Brain microvascular endothelial cell (primary cell): ENCODE measurements at regions not wholly inside any gene's neighbourhood (a gene's known extent, or its start where the extent isn't known, plus 50 kb on each side); places are given as distances from the start of the nearest gene placed in this dataset.

Experiments
- DNase-seq: peaks from one replicate; pipeline ENCODE4 v3.0.0-alpha.2; 2020
- H3K27ac ChIP-seq: fragments of 250-450 bp; sonication (Bioruptor Pico); 2 replicates; pipeline ENCODE4 v1.5.1; 2020; ENCODE audit warnings: mild to moderate bottlenecking, moderate library complexity
- H3K27me3 ChIP-seq: fragments of 250-450 bp; sonication (Bioruptor Pico); replicated peaks from 2 replicates; pipeline ENCODE4 v1.5.1; 2020; ENCODE audit warnings: mild to moderate bottlenecking
- H3K36me3 ChIP-seq: fragments of 250-450 bp; sonication (Bioruptor Pico); replicated peaks from 2 replicates; pipeline ENCODE4 v1.5.1; 2020; ENCODE audit warnings: mild to moderate bottlenecking
- H3K4me3 ChIP-seq: 2 replicates; pipeline ENCODE4 v1.5.1; 2011; ENCODE audit warnings: low read depth, mild to moderate bottlenecking, control low read depth, low read length, moderate library complexity
- in situ Hi-C: cut with HindIII; loops from 2 replicates; pipeline ENCODE4 v1.10.0; 2017; ENCODE audit warnings: low sequenced_read_pairs, low pct_ligation_motif_present
- TF ChIP-seq, protein P1 (sequence below): IDR thresholded peaks from 2 replicates; pipeline ENCODE4 v1.5.1; 2011; ENCODE audit warnings: low read depth, mild to moderate bottlenecking, moderate library complexity, low read length, control low read depth, inconsistent platforms; ENCODE audit errors: missing control alignments

DNA sequence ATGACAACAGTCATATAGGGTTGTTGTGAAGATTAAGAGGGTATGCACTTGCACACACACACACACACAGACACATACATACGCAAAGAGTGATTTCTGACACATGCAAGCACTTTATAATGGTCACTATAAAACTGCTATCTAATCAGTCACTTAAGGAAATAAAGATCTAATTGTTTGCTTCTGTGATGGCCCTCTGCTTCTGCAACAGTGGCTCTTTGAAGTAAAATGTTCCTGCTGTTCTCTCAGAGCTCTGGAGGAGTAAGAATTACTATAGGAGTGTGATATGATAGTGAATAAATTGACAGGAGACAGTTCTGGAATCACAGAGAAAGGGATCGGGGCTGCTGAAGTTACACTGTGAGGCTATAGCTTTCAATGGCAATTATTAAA is 494.5 kb upstream of the B3GALT2 start:
- DNase-seq: no peak
- Histone ChIP-seq H3K27me3 (no peaks in the 10 kb centered on the region), H3K27ac (no peak overlapping the region), H3K36me3 (no peaks in the 10 kb centered on the region), H3K4me3 (no peak overlapping the region)
- in situ Hi-C loops: no loop called here
- TF ChIP-seq, protein P1, sequence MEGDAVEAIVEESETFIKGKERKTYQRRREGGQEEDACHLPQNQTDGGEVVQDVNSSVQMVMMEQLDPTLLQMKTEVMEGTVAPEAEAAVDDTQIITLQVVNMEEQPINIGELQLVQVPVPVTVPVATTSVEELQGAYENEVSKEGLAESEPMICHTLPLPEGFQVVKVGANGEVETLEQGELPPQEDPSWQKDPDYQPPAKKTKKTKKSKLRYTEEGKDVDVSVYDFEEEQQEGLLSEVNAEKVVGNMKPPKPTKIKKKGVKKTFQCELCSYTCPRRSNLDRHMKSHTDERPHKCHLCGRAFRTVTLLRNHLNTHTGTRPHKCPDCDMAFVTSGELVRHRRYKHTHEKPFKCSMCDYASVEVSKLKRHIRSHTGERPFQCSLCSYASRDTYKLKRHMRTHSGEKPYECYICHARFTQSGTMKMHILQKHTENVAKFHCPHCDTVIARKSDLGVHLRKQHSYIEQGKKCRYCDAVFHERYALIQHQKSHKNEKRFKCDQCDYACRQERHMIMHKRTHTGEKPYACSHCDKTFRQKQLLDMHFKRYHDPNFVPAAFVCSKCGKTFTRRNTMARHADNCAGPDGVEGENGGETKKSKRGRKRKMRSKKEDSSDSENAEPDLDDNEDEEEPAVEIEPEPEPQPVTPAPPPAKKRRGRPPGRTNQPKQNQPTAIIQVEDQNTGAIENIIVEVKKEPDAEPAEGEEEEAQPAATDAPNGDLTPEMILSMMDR: no peak

DNA sequence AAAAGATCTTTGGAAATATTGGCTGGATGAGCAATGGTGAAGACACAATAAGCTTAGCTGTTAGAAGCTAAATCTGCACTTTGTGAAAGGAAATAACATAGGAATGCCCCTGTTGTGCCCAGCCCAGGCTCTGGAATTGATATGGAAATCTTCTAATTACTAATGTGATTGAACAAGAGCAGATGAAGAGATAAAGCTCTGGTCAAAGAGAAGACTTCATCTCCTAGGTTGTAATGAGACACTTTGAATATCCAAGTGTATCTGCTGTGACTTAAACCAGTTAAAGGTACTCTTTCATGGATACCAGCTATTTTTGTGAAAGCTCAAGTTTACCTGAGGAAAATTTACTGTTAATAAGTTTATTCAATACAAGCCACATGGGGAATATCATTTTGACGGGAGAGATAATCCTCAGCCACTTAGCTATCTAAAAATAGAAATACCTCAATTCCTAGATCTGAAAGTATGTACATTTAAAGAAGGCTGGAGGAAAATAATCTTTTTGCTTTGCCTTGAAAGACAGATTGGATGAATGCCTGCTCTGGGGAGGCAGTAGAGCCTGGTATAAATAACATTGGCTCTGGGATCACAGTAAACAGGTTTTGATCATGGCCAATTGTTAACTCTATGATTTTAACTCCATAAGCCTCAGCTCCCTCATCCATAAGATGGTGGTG is 494.0 kb upstream of the B3GALT2 start:
- Histone ChIP-seq H3K4me3 (no peak overlapping the region), H3K27me3 (no peaks in the 10 kb centered on the region), H3K27ac (no peak overlapping the region), H3K36me3 (no peaks in the 10 kb centered on the region)
- in situ Hi-C loops: no loop called here
- TF ChIP-seq, protein P1: no peak
- DNase-seq: no peak

- H3K27ac ChIP-seq: no peak overlapping the region
- no peak for DNase-seq
- in situ Hi-C loops: no loop called here
- H3K4me3 ChIP-seq: no peak overlapping the region
- TF ChIP-seq, protein P1: no peak
- H3K27me3 ChIP-seq: no peaks in the 10 kb centered on the region
- H3K36me3 ChIP-seq: no peaks in the 10 kb centered on the region
These were observed 491.5 kb upstream of the B3GALT2 start for GRCh38 chr1:193677874-193678273.

- TF ChIP-seq, protein P1: no peak
- in situ Hi-C loops: no loop called here
- Histone ChIP-seq H3K27me3 (no peaks in the 10 kb centered on the region), H3K4me3 (no peak overlapping the region), H3K36me3 (no peaks in the 10 kb centered on the region), H3K27ac (no peak overlapping the region)
- peak; percentile 18 for DNase-seq
These were observed 490.7 kb upstream of the B3GALT2 start for GRCh38 chr1:193676996-193677549.

GRCh38 chr1:193674292-193674944 is 488.0 kb upstream of the B3GALT2 start:
- peak; percentile 49 for DNase-seq
- Histone ChIP-seq H3K36me3 (no peaks in the 10 kb centered on the region), H3K27ac (peak overlapping the region; percentile 78), H3K4me3 (no peak overlapping the region), H3K27me3 (no peaks in the 10 kb centered on the region)
- TF ChIP-seq, protein P1: no peak
- in situ Hi-C loops: no loop called here
